Motor neuron (in vitro differentiated cells): ENCODE measurements at regions not wholly inside any gene's neighbourhood (a gene's known extent, or its start where the extent isn't known, plus 50 kb on each side); places are given as distances from the start of the nearest gene placed in this dataset.
"Not testable (repeated sequence)": the region's sequence is repeated elsewhere in the genome, so short reads cannot be mapped to it uniquely, and the experiment has no call there.

Experiments used
- ATAC-seq, 8 experiments: fragments of 200-7000 bp; cut with Tn5 transposase; replicated peaks in 6 of 8; 2 replicates each; pipeline ENCODE4 v1.8.0; 2021; ENCODE audit warnings: mild to moderate bottlenecking in 8 of 8, moderate library complexity in 8 of 8
- H3K27ac ChIP-seq, 2 donors: fragments of 250-450 bp; sonication (Bioruptor Pico); 2 replicates each; pipeline ENCODE4 v1.9.0; 2021; ENCODE audit warnings: antibody characterized with exemption in 2 of 2, mild to moderate bottlenecking in 2 of 2, moderate library complexity in 1 of 2
- H3K4me1 ChIP-seq, 2 donors: fragments of 250-450 bp; sonication (Bioruptor Pico); replicated peaks in 1 of 2; 2 replicates each; pipeline ENCODE4 v1.6.1; 2021; ENCODE audit warnings: antibody characterized with exemption in 2 of 2, mild to moderate bottlenecking in 2 of 2, moderate library complexity in 1 of 2
- H3K4me3 ChIP-seq, 5 donors: fragments of 250-450 bp; sonication (Bioruptor Pico); 2 replicates each; pipeline ENCODE4 v1.9.0; 2021; ENCODE audit warnings: antibody characterized with exemption in 5 of 5, mild to moderate bottlenecking in 5 of 5, moderate library complexity in 4 of 5
- WGBS, 10 experiments: fragments of 450-650 bp; shearing (Covaris generic); methylation state at CpG; one replicate each; pipeline ENCODE4 v1.0.0; 2022; 5-methylcytosine and 5-hydroxymethylcytosine counted together
- in situ Hi-C, 9 experiments: fragments of 400-800 bp; cut with MboI; loops; one replicate each; pipeline ENCODE4 v1.15.0; 2021; ENCODE audit warnings: low sequenced_read_pairs in 9 of 9, low pct_unique_long_range_greater_than_20kb in 2 of 9; ENCODE audit not compliant: unreplicated experiment in 9 of 9

DNA sequence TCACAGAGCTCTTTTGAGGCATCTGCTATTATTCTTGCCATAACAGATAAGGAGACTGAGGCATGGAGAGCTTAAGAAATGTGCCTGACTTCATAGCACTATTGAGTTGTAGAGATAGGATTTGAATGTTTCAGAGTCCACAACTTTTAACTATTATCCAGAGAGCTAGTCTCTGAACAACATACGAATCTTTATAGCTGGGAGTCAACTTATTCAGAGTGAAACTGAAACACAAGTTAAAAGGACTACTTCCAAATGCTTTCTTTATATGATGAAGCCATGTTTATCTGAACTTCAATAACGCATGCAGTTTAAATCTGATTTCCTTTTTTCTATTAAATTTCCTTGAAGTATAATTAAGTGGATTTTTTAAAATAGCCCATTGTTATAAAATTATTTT, 268.8 kb downstream of the IKZF2 start:
- no peak for ATAC-seq
- in situ Hi-C loops, result no loop called here
- Histone ChIP-seq H3K4me1 (no peaks in the 10 kb centered on the region), H3K27ac (no peak overlapping the region), H3K4me3 (no peak overlapping the region)
- WGBS, 10 experiments, result 61 to 100% (median 78%) methylated on average over 1 to 2 of the region's 2 CpGs; no CpG with 5 or more reads in 1 of the 10 experiments

- ATAC-seq, in situ Hi-C loops, H3K27ac ChIP-seq, H3K4me3 ChIP-seq, H3K4me1 ChIP-seq: not testable (repeated sequence)
- WGBS, 10 experiments, result 50 to 100% (median 90%) methylated on average over 1 to 5 of the region's 6 CpGs
Measured at GRCh38 chr2:212876556-212876955, 274.9 kb downstream of the IKZF2 start.

DNA sequence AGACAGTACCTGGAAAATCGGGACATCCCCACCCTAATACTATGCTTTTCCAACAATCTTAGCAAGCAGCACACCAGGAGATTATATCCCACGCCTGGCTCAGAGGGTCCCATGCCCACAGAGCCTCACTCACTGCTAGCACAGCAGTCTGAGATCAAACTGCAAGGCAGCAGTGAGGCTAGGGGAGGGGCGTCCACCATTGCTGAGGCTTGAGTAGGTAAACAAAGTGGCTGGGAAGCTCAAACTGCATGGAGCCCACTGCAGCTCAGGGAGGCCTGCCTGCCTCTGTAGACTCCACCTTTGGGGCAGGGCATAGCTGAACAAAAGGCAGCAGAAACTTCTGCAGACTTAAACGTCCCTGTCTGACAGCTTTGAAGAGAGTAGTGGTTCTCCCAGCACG, 275.5 kb downstream of the IKZF2 start:
- H3K4me1 ChIP-seq, H3K27ac ChIP-seq, H3K4me3 ChIP-seq, ATAC-seq, in situ Hi-C loops: not testable (repeated sequence)
- 20 to 100% (median 100%) methylated on average over 1 of the region's 5 CpGs; no CpG with 5 or more reads in 5 of the 10 experiments for WGBS, 10 experiments

DNA sequence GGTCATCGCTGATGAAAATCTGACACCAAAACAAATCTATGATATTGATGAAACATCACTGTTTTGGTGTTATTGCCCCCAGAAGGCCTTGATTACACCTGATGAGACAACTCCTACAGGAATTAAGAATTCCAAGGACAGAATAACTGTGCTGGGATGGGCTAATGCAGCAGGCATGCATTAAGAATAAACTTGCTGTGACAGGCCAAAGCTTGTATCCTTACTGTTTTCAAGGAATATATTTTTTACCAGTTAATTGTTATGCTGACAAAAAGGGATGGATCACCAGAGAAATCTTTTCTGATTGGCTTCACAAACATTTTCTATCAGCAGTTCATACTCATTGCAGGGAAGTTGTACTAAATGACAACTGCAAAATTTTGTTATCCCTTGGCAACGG, 278.2 kb downstream of the IKZF2 start:
- Histone ChIP-seq H3K27ac (no peak overlapping the region), H3K4me3 (no peak overlapping the region), H3K4me1 (no peaks in the 10 kb centered on the region)
- no peak for ATAC-seq
- WGBS, 10 experiments, result 0 to 100% (median 85%) methylated on average over 1 to 2 of the region's 2 CpGs; no CpG with 5 or more reads in 2 of the 10 experiments
- in situ Hi-C loops, result no loop called here

DNA sequence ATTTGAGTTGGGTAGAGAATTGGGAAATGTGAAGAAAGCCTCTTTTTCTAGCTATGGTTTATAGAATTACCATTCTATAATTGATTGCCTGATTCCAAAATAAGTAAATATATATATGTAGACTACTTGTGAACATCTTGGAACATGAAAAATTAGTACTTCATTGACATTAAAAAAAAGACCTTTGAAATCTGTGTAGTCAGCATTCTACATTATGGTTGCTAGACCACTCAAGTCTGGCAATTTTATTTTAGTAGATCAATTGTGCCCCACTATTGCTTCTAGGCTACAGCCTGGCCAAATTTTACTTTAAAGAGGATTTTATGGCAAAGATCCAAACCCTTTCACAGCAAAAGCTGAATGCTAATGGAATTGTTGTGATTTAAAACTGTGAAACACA, 279.8 kb downstream of the IKZF2 start:
- no peak overlapping the region for H3K27ac ChIP-seq
- no peak overlapping the region for H3K4me3 ChIP-seq
- in situ Hi-C loops, result no loop called here
- H3K4me1 ChIP-seq, result no peaks in the 10 kb centered on the region
- no peak for ATAC-seq

DNA sequence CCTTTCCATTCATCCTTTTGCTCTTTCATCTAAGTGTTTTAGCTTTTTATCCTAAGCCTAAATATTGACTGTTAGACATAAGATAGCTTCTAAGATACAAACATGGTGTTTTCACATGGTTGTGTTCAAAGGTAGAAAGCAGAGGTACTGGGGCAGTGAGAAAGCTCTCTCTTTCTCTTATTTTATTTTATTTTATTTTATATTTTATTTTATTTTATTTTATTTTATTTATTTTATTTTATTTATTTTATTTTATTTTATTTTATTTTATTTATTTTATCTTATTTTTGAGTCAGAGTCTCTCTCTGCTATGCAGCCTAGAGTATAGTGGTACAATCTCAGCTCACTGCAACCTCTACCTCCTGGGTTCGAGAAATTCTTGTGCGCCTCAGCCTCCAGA, 287.2 kb downstream of the IKZF2 start:
- ATAC-seq, result no peak
- WGBS, 10 experiments, result 7 to 94% (median 65%) methylated on average over 2 of the region's 2 CpGs; no CpG with 5 or more reads in 7 of the 10 experiments
- in situ Hi-C loops, result no loop called here
- Histone ChIP-seq H3K4me1 (no peaks in the 10 kb centered on the region), H3K4me3 (no peak overlapping the region), H3K27ac (no peak overlapping the region)

DNA sequence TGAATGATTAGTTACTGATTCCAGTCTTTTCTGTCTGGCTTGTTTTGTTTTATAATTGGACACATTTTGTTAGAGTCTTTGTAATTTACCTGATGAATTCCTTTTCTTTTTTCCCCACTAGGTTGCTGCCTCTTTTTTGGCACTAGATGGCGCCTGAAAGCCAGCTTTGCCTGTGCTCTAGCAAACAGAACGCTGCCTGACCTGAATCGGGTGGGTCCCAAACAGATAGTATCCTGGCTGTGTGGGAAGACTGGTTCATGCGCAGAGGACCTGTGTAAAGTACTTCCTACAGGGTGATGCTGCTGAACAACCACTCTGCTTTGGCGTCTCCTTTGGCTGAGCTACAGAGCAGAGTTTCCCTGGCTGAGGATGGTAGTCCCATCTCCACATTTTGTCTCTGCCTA, 288.2 kb downstream of the IKZF2 start:
- WGBS, 10 experiments, result 0 to 100% (median 53%) methylated on average over 1 to 5 of the region's 5 CpGs; no CpG with 5 or more reads in 3 of the 10 experiments
- no peak overlapping the region for H3K27ac ChIP-seq
- no peak overlapping the region for H3K4me3 ChIP-seq
- no peaks in the 10 kb centered on the region for H3K4me1 ChIP-seq
- in situ Hi-C loops, result no loop called here
- peak in 1 of 8 experiments; percentile 30 for ATAC-seq

- no peak for ATAC-seq
- Histone ChIP-seq H3K27ac (no peak overlapping the region), H3K4me3 (no peak overlapping the region), H3K4me1 (no peaks in the 10 kb centered on the region)
- in situ Hi-C loops, result no loop called here
- 57% methylated on average over 1 of the region's 1 CpG; no CpG with 5 or more reads in 9 of the 10 experiments for WGBS, 10 experiments
Measured at GRCh38 chr2:212858496-212858895, 292.9 kb downstream of the IKZF2 start.

DNA sequence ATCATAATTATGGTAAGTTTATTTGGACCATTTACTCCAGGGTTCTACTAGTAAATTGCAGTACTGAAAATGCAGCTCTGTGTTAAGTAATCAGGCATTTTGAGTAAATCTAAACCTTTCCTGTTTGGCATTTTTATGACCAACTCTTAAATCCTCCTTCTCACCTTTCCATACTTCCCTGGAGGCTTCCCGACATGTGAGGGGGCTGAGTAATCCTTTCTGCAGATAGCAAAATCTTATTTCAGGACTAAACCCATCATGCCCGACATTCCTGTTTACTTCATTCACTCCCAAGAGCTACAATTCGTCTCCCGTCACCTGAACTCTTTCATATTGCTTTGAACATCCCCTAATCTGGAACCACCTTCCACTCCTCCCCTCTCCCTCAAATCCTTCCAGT, 296.6 kb downstream of the IKZF2 start:
- Histone ChIP-seq H3K4me3 (no peak overlapping the region), H3K4me1 (no peaks in the 10 kb centered on the region), H3K27ac (no peak overlapping the region)
- 48 to 100% (median 84%) methylated on average over 3 to 4 of the region's 4 CpGs for WGBS, 10 experiments
- in situ Hi-C loops, result no loop called here
- no peak for ATAC-seq

DNA sequence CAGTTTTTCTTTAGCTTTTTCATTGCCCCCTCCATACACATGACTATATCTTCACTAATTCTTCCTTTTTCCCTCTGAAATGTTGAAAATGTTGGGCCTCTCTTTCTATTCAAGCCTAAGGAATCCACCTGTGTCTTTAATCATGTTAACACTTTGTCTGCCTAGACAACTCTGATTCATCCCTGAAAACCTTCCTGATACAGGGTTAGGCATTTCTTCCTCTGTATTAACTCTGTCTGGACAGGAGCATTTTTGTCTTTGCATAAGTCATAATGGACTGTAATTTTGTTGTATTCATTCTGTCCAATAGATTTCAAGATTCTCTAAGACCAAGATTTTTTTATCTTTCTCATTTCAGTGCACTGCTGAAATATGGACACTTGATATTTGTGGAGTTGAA, 297.3 kb downstream of the IKZF2 start:
- ATAC-seq, result no peak
- Histone ChIP-seq H3K4me1 (no peaks in the 10 kb centered on the region), H3K27ac (no peak overlapping the region), H3K4me3 (no peak overlapping the region)
- in situ Hi-C loops, result no loop called here

GRCh38 chr2:212845941-212846340, 305.5 kb downstream of the IKZF2 start:
- in situ Hi-C loops, result no loop called here
- H3K4me3 ChIP-seq, result no peak overlapping the region
- H3K27ac ChIP-seq, result no peak overlapping the region
- H3K4me1 ChIP-seq, result peaks cover 0 to 10% of the 10 kb centered on the region in 2 donors
- 0 to 82% (median 57%) methylated on average over 1 to 4 of the region's 4 CpGs for WGBS, 10 experiments
- ATAC-seq, result no peak

DNA sequence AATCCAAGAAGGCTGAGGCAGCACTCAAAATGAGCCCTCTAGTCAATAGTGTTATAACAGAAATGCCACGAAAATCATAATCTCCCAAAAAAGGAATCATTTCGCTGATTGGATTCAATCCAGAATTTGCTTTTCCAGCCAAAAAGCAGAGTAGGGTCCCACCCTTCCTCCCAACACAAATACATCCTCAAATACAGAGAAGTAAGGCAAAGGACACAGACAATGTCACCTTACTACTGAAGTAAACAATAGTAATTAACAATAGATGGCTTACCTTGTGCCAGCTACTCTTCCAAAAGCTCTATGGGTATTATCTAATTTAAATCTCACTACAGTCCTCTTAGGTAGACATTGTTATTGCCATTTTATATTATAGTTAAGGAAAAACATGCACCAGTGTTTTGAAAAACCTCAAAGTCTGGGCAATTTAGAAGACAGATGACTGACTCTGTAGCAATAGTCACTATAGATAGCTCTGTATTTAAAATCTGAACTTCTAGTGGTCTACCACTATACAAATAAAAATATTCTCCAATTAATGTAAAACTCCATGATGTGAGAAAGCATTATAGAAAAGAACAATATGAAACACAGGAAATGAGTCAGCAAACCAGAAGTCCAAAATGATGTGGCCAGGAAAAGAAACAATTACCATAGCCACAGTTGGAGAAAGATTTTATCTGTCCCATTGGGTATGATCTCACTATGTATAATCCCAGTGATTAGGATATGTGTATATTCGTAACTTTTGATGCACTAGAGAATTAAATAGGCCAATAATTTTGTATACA, 305.0 kb upstream of the ERBB4 start:
- Histone ChIP-seq H3K27ac (no peak overlapping the region), H3K4me3 (no peak overlapping the region), H3K4me1 (peaks cover 0 to 10% of the 10 kb centered on the region in 2 donors)
- in situ Hi-C loops, result no loop called here
- WGBS, 10 experiments, result 0 to 100% (median 47%) methylated on average over 1 to 3 of the region's 3 CpGs; no CpG with 5 or more reads in 2 of the 10 experiments
- ATAC-seq, result peak in 3 of 8 experiments; percentile 35 to 88 (median 79)

DNA sequence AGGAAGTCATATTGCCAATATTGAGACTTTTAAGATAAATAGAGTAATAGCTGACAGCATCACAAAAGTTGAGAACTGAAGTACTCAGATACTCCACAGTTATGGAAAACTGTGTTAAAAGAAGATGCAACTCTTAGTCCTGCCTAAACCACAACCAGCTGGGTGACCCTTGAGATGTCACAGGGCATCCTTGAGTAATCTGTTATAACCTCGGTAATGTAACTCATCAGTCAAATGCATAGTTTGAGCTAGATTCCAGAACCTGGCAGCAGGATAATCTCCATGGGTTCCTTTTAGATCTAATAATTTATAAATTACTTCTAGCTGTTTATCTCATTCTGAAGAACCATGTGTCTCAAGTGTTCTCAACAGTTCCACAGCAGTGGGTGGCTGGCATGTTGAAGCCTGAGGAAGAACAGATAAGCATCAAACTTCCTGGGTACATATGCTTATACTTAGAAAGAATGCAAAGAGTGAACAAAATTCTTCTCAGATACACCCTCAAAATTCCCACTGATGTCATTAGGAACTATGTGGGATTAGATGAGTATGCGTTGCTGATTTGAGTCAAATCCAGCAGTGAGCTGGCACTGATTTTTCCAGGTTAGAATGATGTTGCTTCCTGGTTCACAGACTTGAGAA, 304.1 kb upstream of the ERBB4 start:
- in situ Hi-C loops, result no loop called here
- 0 to 100% (median 63%) methylated on average over 1 to 2 of the region's 2 CpGs; no CpG with 5 or more reads in 1 of the 10 experiments for WGBS, 10 experiments
- peak in 3 of 8 experiments; percentile 54 to 67 (median 57) for ATAC-seq
- no peak overlapping the region for H3K27ac ChIP-seq
- peaks cover 0 to 10% of the 10 kb centered on the region in 2 donors for H3K4me1 ChIP-seq
- no peak overlapping the region for H3K4me3 ChIP-seq
